ENCODE measurements at regions not wholly inside any gene's neighbourhood (a gene's known extent, or its start where the extent isn't known, plus 50 kb on each side); places are given as distances from the start of the nearest gene placed in this dataset.
"Not testable (repeated sequence)": the region's sequence is repeated elsewhere in the genome, so short reads cannot be mapped to it uniquely, and the experiment has no call there.

DNA sequence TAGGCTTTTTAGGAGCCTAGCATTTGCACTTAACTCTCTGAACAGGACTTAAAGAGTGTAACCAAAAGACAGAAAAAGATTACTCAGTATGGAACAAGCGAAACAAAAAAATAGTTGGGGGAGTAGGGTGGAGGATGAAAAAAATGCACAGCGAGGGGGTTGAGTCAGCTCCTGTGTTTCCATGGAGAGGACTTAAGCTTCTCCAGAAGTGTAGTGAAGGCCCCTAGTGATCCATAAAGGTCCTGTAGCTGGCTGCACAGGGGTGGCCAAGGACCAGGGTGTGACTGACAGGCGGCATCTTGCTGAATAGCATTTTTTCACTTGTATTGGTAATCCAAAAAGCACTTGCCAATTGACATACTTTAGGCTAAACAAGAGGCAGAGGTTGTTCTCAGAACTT lies 533.9 kb downstream of the RFPL4B start:
- DNase-seq (no peak), ATAC-seq (no peak)
- TF ChIP-seq CTCF (IDR thresholded peaks at IDR 0.05): no peak
- Histone ChIP-seq H3K36me3 (no peaks in the 10 kb centered on the region), H3K27me3 (no peaks in the 10 kb centered on the region), H3K27ac (no peak overlapping the region), H3K4me3 (no peak overlapping the region), H3K4me1 (peaks cover 0 to 11% (median 4%) of the 10 kb centered on the region in 9 donors), H3K9me3 (no peaks in the 10 kb centered on the region)
- WGBS, 2 donors: 89 to 93% methylated on average over 3 of the region's 3 CpGs
- intact Hi-C loops (cut with DNase I): no loop called here

DNA sequence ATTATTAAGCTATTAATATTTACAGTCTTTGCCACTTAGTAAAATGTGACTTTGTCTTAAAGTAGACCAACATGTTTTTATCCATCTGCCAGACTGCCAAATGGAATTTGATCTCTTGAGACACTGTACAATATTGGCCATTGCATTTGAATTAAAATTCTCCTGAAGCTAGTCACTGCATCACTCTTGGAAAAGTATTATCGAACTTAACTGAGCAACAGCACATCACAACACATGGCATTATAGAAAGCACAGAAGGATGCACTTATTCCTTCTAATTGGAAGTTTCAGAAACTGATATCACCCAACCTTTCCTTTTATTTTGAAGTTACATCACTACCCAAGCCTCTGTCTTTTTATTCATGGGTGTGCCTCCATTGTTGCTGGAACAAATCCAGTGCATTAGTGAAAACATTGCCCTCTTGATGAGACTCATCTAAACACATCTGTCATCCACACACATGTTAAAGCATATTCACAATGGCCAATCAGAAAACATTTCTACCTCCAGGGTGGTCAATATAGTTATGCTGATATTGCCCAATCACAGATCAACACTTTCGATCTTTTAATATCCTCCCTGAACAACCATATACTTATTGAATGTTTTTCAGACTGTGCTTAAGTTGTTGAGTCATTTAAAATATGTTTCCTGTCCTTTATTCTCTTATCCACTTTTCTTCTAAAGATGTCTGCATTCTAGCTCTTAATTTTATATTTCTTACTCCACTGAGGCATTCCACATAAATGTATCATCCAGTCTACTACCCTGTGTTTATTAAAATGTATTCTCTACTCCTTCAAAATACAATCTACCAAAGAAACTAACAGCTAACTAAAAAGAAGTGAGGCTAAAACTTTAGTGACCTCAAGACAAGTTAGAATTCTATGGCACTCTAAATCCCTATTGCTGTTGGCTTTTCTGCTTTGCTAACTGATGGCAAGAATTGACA lies 535.0 kb downstream of the RFPL4B start:
- Histone ChIP-seq H3K4me1 (peaks cover 0 to 8% (median 4%) of the 10 kb centered on the region in 9 donors), H3K36me3 (no peaks in the 10 kb centered on the region), H3K4me3 (no peak overlapping the region), H3K9me3 (no peaks in the 10 kb centered on the region), H3K27ac (no peak overlapping the region), H3K27me3 (no peaks in the 10 kb centered on the region)
- ATAC-seq (no peak), DNase-seq (no peak)
- intact Hi-C loops (cut with DNase I): no loop called here
- WGBS, 2 donors: 90 to 91% methylated on average over 2 of the region's 2 CpGs
- TF ChIP-seq CTCF (IDR thresholded peaks at IDR 0.05): no peak

DNA sequence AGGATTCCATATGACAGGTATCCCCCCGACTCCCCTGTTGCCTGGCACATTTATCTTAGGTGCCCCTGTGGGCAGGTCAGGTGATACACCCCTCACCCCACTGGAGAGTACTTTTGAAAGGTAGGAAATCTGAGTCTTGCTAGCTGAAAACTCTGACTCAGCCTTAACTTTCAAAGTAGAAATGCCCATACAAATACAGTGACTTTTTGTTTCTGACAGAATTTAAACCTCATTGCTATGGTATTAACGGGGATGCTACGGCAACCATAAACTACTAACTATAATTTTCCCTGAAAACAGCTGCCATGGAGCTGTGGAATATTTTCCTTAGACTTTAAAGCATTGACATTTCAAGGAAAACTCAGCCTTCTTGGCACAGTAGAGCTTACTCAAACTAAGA lies 536.0 kb downstream of the RFPL4B start:
- Histone ChIP-seq H3K9me3 (no peaks in the 10 kb centered on the region), H3K4me1 (no peaks in the 10 kb centered on the region), H3K27me3 (no peaks in the 10 kb centered on the region), H3K27ac (no peak overlapping the region), H3K4me3 (no peak overlapping the region), H3K36me3 (no peaks in the 10 kb centered on the region)
- no peak for DNase-seq
- no peak for ATAC-seq
- TF ChIP-seq CTCF (IDR thresholded peaks at IDR 0.05): no peak
- 90 to 91% methylated on average over 3 of the region's 3 CpGs for WGBS, 2 donors
- intact Hi-C loops (cut with DNase I): no loop called here

DNA sequence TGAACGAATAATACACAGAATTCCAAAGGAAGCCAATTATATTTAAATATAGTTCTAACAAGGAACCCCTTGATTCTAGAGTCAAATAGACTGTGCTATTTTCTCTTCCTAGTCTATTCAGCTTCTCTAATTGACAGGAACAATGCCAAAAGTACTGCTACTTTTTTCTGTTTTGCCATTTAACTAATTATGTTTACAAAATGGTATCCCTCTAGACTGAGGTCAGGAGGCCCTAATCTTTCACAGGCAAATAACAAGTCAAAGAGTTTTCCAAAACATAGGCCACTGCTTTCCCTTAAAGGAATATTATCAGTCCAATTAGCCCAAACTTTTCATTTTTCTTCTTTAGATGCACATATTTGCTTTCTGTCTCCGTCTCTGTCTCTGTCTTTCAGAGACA lies 539.3 kb downstream of the RFPL4B start:
- WGBS, 2 donors: 70 to 83% methylated on average over 2 of the region's 2 CpGs

GRCh38 chr6:112887424-112887823 lies 540.3 kb downstream of the RFPL4B start:
- H3K27ac ChIP-seq; H3K36me3 ChIP-seq; H3K4me3 ChIP-seq; DNase-seq; H3K27me3 ChIP-seq; H3K9me3 ChIP-seq; intact Hi-C loops (cut with DNase I); ATAC-seq; H3K4me1 ChIP-seq: not testable (repeated sequence)
- WGBS, 2 donors: 87 to 91% methylated on average over 3 to 4 of the region's 4 CpGs

More for the DNA sequence above, 539.3 kb downstream of the RFPL4B start:
- H3K36me3 ChIP-seq: no peaks in the 10 kb centered on the region
- ATAC-seq (peak in 1 of 8 donors; percentile 20), DNase-seq (no peak)
- no peak overlapping the region for H3K27ac ChIP-seq
- no peak overlapping the region for H3K4me3 ChIP-seq
- H3K9me3 ChIP-seq: no peaks in the 10 kb centered on the region
- H3K4me1 ChIP-seq: no peaks in the 10 kb centered on the region
- no peaks in the 10 kb centered on the region for H3K27me3 ChIP-seq
- TF ChIP-seq CTCF (IDR thresholded peaks at IDR 0.05): no peak
- intact Hi-C loops (cut with DNase I): no loop called here
